ENCODE measurements at regions not wholly inside any gene's neighbourhood (a gene's known extent, or its start where the extent isn't known, plus 50 kb on each side); places are given as distances from the start of the nearest gene placed in this dataset.

- no peaks in the 10 kb centered on the region for H3F3A ChIP-seq (replicated peaks; ENCODE audit: insufficient read depth)
- no peak for DNase-seq
- TF ChIP-seq CTCF (IDR thresholded peaks at IDR 0.05) = no peak
- TF ChIP-seq USF1 (IDR thresholded peaks at IDR 0.05; ENCODE audit: borderline replicate concordance, low read depth) = no peak
- no peak for TF ChIP-seq SIN3A (IDR thresholded peaks at IDR 0.05; ENCODE audit: borderline replicate concordance, low read depth, low read length)
- TF ChIP-seq RFX5 (IDR thresholded peaks at IDR 0.05; ENCODE audit: low read length) = no peak
- TF ChIP-seq RXRA (IDR thresholded peaks at IDR 0.05; ENCODE audit: borderline replicate concordance, low read depth) = no peak
- no peak for TF ChIP-seq EP300 (IDR thresholded peaks at IDR 0.05; ENCODE audit: borderline replicate concordance in 1 of 2, low read depth in 1 of 2, low read length in 1 of 2)
- no peak for TF ChIP-seq TCF12 (IDR thresholded peaks at IDR 0.05)
- no peak overlapping the region for H3K9ac ChIP-seq
- no peaks in the 10 kb centered on the region for H3K9me3 ChIP-seq
- no peaks in the 10 kb centered on the region for H4K20me1 ChIP-seq (ENCODE audit: insufficient read depth)
- no peak overlapping the region for H3K27ac ChIP-seq (ENCODE audit: low read depth in 2 of 2, low read length in 1 of 2)
- H3K4me3 ChIP-seq (ENCODE audit: low read depth in 2 of 2, low read length in 1 of 2) = no peak overlapping the region
- H3K79me2 ChIP-seq (ENCODE audit: insufficient read depth) = no peaks in the 10 kb centered on the region
- CTCF ChIA-PET = no interaction called here
- no peaks in the 10 kb centered on the region for H3K4me1 ChIP-seq (ENCODE audit: control insufficient read depth in 1 of 2, insufficient read depth in 2 of 2, low read depth in 1 of 2, low read length in 1 of 2)
- H3K4me2 ChIP-seq = no peak overlapping the region
- no peaks in the 10 kb centered on the region for H3K9me2 ChIP-seq
- H2AFZ ChIP-seq (ENCODE audit: low read depth) = no peak overlapping the region
- POLR2A ChIA-PET = no interaction called here
- 93% methylated on average over 5 of the region's 5 CpGs for WGBS (ENCODE audit: low lambda C conversion rate)
- H3K36me3 ChIP-seq (replicated peaks in 1 of 2; ENCODE audit: control insufficient read depth in 1 of 2, insufficient read depth in 2 of 2, low read length in 1 of 2) = no peaks in the 10 kb centered on the region
- H3K27me3 ChIP-seq (ENCODE audit: insufficient read depth) = no peaks in the 10 kb centered on the region
These were observed 131.8 kb upstream of the IER5L start for GRCh38 chr9:129309906-129310305.

GRCh38 chr9:129309041-129309430 is 131.0 kb upstream of the IER5L start:
- Histone ChIP-seq H3K4me2 (no peak overlapping the region), H3K4me3 (ENCODE audit: low read depth in 2 of 2, low read length in 1 of 2) (no peak overlapping the region), H3K9me3 (no peaks in the 10 kb centered on the region), H4K20me1 (ENCODE audit: insufficient read depth) (no peaks in the 10 kb centered on the region), H3K27me3 (ENCODE audit: insufficient read depth) (no peaks in the 10 kb centered on the region), H3K36me3 (replicated peaks in 1 of 2; ENCODE audit: control insufficient read depth in 1 of 2, insufficient read depth in 2 of 2, low read length in 1 of 2) (no peaks in the 10 kb centered on the region), H3K27ac (ENCODE audit: low read depth in 2 of 2, low read length in 1 of 2) (no peak overlapping the region), H3F3A (replicated peaks; ENCODE audit: insufficient read depth) (no peaks in the 10 kb centered on the region), H2AFZ (ENCODE audit: low read depth) (no peak overlapping the region), H3K9ac (no peak overlapping the region), H3K79me2 (ENCODE audit: insufficient read depth) (no peaks in the 10 kb centered on the region), H3K4me1 (ENCODE audit: control insufficient read depth in 1 of 2, insufficient read depth in 2 of 2, low read depth in 1 of 2, low read length in 1 of 2) (no peaks in the 10 kb centered on the region), H3K9me2 (no peaks in the 10 kb centered on the region)
- CTCF ChIA-PET = no interaction called here
- 84% methylated on average over 8 of the region's 8 CpGs for WGBS (ENCODE audit: low lambda C conversion rate)
- POLR2A ChIA-PET = no interaction called here
- DNase-seq = no peak
- no peak for TF ChIP-seq POLR2AphosphoS5 (IDR thresholded peaks at IDR 0.05; ENCODE audit: low read depth, low read length)
- no peak for TF ChIP-seq NFIC (IDR thresholded peaks at IDR 0.05; ENCODE audit: borderline replicate concordance)
- TF ChIP-seq REST (IDR thresholded peaks at IDR 0.05; ENCODE audit: low read depth, low read length) = no peak
- no peak for TF ChIP-seq ELF1 (IDR thresholded peaks at IDR 0.05)
- no peak for TF ChIP-seq FOSL2 (IDR thresholded peaks at IDR 0.05; ENCODE audit: borderline replicate concordance, low read depth)
- TF ChIP-seq MEF2A (IDR thresholded peaks at IDR 0.05; ENCODE audit: borderline replicate concordance, low read depth) = no peak
- TF ChIP-seq CTCF (IDR thresholded peaks at IDR 0.05) = no peak
- TF ChIP-seq RXRA (IDR thresholded peaks at IDR 0.05; ENCODE audit: borderline replicate concordance, low read depth) = no peak
- no peak for TF ChIP-seq TEAD4 (IDR thresholded peaks at IDR 0.05; ENCODE audit: borderline replicate concordance, insufficient read depth)
- TF ChIP-seq MAX (IDR thresholded peaks at IDR 0.05; ENCODE audit: low read depth) = no peak
- TF ChIP-seq RCOR1 (IDR thresholded peaks at IDR 0.05; ENCODE audit: low read length) = no peak
- TF ChIP-seq FOXJ3 (CRISPR knock-in tag; IDR thresholded peaks at IDR 0.05) = no peak
- TF ChIP-seq YY1 (IDR thresholded peaks at IDR 0.05; ENCODE audit: low read depth) = no peak
- TF ChIP-seq IRF3 (IDR thresholded peaks at IDR 0.05; ENCODE audit: low read depth, low read length) = no peak
